ENCODE measurements at regions not wholly inside any gene's neighbourhood (a gene's known extent, or its start where the extent isn't known, plus 50 kb on each side); places are given as distances from the start of the nearest gene placed in this dataset.

- no peak overlapping the region for H3K9ac ChIP-seq
- no peak overlapping the region for H3K4me3 ChIP-seq (ENCODE audit: low read depth, low read length)
- no peak for TF ChIP-seq CTCF (IDR thresholded peaks at IDR 0.05)
- H3K36me3 ChIP-seq (ENCODE audit: control insufficient read depth, insufficient read depth, low read length) = no peaks in the 10 kb centered on the region
- H2AFZ ChIP-seq = peak overlapping the region; percentile 72
- peak overlapping the region; percentile 24 for H3K27ac ChIP-seq
- peaks cover 11% of the 10 kb centered on the region for H3K4me1 ChIP-seq
- no peaks in the 10 kb centered on the region for H3K9me3 ChIP-seq (ENCODE audit: control insufficient read depth, low read length)
- no peak overlapping the region for H3K4me2 ChIP-seq (ENCODE audit: low read length)
- no peaks in the 10 kb centered on the region for H3K27me3 ChIP-seq (ENCODE audit: control insufficient read depth, insufficient read depth, low read length)
- H3K79me2 ChIP-seq = no peaks in the 10 kb centered on the region
Measured at GRCh38 chr1:58849551-58849950, 65.7 kb upstream of the JUN start.

GRCh38 chr1:58850636-58851035 lies 66.8 kb upstream of the JUN start:
- no peaks in the 10 kb centered on the region for H3K9me3 ChIP-seq (ENCODE audit: control insufficient read depth, low read length)
- no peak overlapping the region for H3K4me3 ChIP-seq (ENCODE audit: low read depth, low read length)
- H2AFZ ChIP-seq = no peak overlapping the region
- no peaks in the 10 kb centered on the region for H3K27me3 ChIP-seq (ENCODE audit: control insufficient read depth, insufficient read depth, low read length)
- peaks cover 11% of the 10 kb centered on the region for H3K4me1 ChIP-seq
- no peak for TF ChIP-seq CTCF (IDR thresholded peaks at IDR 0.05)
- H3K9ac ChIP-seq = no peak overlapping the region
- H3K36me3 ChIP-seq (ENCODE audit: control insufficient read depth, insufficient read depth, low read length) = no peaks in the 10 kb centered on the region
- no peak overlapping the region for H3K27ac ChIP-seq
- no peak overlapping the region for H3K4me2 ChIP-seq (ENCODE audit: low read length)
- H3K79me2 ChIP-seq = no peaks in the 10 kb centered on the region

DNA sequence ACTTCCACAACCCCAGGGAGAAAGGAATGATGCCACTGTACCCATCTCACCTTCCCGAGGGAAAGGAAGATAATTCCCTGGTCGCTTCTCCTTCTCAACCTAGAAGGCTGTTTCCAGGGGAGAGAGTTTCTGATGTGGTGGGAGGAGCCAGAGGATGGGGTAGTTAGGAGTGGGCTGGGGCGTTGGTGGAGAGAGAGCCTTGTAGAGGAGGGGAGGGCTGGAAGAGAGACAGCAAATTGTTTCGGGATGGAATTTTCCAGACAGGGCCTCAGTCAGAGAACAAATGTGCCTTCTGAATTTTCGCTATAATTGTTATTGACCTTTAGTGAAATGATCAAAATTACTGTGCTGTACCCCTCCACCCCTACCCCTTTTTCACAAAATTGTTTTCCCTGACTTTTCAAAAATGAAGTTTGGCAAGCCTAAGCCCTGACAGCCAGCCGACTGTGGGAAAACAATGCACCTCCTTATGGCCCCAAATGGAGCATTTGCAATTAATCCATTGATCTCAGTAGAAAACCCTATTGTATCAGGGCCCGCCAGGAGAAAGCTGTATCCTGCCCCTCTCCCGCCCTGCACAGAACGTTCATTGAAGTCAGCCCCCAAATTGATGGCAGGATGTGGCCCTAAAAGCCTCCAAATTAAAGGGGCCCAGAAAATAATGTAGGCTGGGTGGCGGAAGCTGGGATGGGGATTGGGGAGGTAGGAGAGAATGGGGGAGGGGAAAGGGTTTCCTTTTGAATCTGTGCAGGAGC lies 69.1 kb upstream of the JUN start:
- no peak overlapping the region for H3K4me3 ChIP-seq (ENCODE audit: low read depth, low read length)
- H2AFZ ChIP-seq = no peak overlapping the region
- peaks cover 11% of the 10 kb centered on the region for H3K4me1 ChIP-seq
- H3K79me2 ChIP-seq = no peaks in the 10 kb centered on the region
- no peak overlapping the region for H3K9ac ChIP-seq
- TF ChIP-seq CTCF (IDR thresholded peaks at IDR 0.05) = no peak
- H3K9me3 ChIP-seq (ENCODE audit: control insufficient read depth, low read length) = no peaks in the 10 kb centered on the region
- no peaks in the 10 kb centered on the region for H3K27me3 ChIP-seq (ENCODE audit: control insufficient read depth, insufficient read depth, low read length)
- no peak overlapping the region for H3K4me2 ChIP-seq (ENCODE audit: low read length)
- no peak overlapping the region for H3K27ac ChIP-seq
- no peaks in the 10 kb centered on the region for H3K36me3 ChIP-seq (ENCODE audit: control insufficient read depth, insufficient read depth, low read length)

DNA sequence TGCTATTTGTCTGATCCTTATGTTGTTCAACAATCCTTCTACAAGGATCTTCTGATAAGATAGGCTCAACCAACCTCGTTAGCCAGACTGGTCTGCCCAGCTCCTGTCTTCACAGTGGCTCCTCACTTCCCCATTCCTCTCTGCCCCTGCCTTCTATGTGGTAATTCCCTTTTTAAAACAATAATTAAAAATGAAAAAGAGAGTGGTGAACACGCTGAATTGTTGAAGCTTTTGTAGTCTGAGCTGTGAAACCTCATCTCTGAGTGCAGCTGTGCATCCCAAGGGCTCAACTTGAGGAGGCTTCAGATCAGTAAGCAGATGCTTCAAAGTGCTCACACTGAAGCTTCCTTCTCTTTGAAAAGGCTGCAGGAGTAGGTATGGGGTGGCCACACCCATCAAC lies 70.7 kb upstream of the JUN start:
- no peaks in the 10 kb centered on the region for H3K36me3 ChIP-seq (ENCODE audit: control insufficient read depth, insufficient read depth, low read length)
- no peak overlapping the region for H3K9ac ChIP-seq
- TF ChIP-seq CTCF (IDR thresholded peaks at IDR 0.05) = no peak
- H3K4me3 ChIP-seq (ENCODE audit: low read depth, low read length) = no peak overlapping the region
- peaks cover 5% of the 10 kb centered on the region for H3K4me1 ChIP-seq
- no peak overlapping the region for H2AFZ ChIP-seq
- H3K79me2 ChIP-seq = no peaks in the 10 kb centered on the region
- H3K27me3 ChIP-seq (ENCODE audit: control insufficient read depth, insufficient read depth, low read length) = no peaks in the 10 kb centered on the region
- no peak overlapping the region for H3K27ac ChIP-seq
- no peaks in the 10 kb centered on the region for H3K9me3 ChIP-seq (ENCODE audit: control insufficient read depth, low read length)
- H3K4me2 ChIP-seq (ENCODE audit: low read length) = no peak overlapping the region
